ENCODE measurements at regions not wholly inside any gene's neighbourhood (a gene's known extent, or its start where the extent isn't known, plus 50 kb on each side); places are given as distances from the start of the nearest gene placed in this dataset.

DNA sequence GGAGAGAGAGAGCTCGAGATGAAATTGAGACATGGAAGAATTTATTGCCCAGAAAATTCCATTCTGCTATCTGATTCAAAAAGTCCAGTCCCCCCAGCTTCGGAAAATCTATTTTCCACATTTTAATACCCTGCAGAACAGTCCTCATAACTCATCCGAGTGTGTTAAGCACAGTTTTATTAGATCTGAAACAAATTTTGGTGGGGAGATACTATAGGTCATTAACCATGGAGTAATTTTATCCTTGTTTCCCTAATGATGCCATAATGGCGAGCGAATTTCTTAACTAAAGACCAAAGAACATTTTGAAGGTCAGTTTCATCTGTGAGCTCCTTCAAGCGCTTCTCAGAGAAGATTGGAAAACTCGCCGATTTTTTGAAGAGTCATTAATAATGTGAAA, 78.1 kb downstream of the HIF1AN start:
- TF ChIP-seq POLR2A (IDR thresholded peaks at IDR 0.05; ENCODE audit: low read depth, low read length) (no peak), EZH2 (IDR thresholded peaks at IDR 0.05; ENCODE audit: borderline replicate concordance, low read depth, low read length, severe bottlenecking) (no peak), POLR2AphosphoS5 (IDR thresholded peaks at IDR 0.05; ENCODE audit: insufficient read depth, low read depth, low read length) (no peak)
- TF ChIP-seq, protein P1, sequence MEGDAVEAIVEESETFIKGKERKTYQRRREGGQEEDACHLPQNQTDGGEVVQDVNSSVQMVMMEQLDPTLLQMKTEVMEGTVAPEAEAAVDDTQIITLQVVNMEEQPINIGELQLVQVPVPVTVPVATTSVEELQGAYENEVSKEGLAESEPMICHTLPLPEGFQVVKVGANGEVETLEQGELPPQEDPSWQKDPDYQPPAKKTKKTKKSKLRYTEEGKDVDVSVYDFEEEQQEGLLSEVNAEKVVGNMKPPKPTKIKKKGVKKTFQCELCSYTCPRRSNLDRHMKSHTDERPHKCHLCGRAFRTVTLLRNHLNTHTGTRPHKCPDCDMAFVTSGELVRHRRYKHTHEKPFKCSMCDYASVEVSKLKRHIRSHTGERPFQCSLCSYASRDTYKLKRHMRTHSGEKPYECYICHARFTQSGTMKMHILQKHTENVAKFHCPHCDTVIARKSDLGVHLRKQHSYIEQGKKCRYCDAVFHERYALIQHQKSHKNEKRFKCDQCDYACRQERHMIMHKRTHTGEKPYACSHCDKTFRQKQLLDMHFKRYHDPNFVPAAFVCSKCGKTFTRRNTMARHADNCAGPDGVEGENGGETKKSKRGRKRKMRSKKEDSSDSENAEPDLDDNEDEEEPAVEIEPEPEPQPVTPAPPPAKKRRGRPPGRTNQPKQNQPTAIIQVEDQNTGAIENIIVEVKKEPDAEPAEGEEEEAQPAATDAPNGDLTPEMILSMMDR (IDR thresholded peaks at IDR 0.05; ENCODE audit: extremely low read depth in 1 of 2, insufficient read depth in 1 of 2, low read depth in 1 of 2, low read length in 2 of 2) = no peak

Data from endothelial cell of umbilical vein (primary cell).